Stimulated activated CD8-positive, alpha-beta memory T cell treated with anti-CD3 and anti-CD28 coated beads, Interleukin-7, amount 100 ng/mL, for 1 hour (primary cell): ENCODE measurements at regions not wholly inside any gene's neighbourhood (a gene's known extent, or its start where the extent isn't known, plus 50 kb on each side); places are given as distances from the start of the nearest gene placed in this dataset.

Experiments used
- DNase-seq, 2 donors: peaks; one replicate each; pipeline ENCODE4 v3.0.0-alpha.2; 2020; ENCODE audit warnings: low read depth in 2 of 2

DNA sequence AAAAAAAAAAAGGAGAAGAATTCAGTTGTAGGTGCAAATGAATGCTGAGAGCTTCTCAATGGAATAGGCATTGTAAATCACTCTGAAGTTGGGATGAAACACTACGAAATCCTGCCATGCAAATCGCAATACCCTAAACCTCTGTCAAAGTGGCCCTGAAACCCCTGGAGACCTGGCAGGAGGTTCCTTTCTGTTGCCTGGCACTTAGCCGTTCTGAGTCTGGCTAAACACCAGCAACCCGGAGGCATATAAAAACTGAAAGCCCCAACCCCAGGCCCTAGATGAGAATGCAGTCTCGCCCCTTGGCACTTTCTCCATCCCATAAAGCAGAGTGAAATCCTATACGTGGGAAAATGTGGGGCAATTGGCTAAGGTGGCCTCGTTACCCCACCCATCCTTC, 151.5 kb upstream of the PARP11 start:
- no peak for DNase-seq

DNA sequence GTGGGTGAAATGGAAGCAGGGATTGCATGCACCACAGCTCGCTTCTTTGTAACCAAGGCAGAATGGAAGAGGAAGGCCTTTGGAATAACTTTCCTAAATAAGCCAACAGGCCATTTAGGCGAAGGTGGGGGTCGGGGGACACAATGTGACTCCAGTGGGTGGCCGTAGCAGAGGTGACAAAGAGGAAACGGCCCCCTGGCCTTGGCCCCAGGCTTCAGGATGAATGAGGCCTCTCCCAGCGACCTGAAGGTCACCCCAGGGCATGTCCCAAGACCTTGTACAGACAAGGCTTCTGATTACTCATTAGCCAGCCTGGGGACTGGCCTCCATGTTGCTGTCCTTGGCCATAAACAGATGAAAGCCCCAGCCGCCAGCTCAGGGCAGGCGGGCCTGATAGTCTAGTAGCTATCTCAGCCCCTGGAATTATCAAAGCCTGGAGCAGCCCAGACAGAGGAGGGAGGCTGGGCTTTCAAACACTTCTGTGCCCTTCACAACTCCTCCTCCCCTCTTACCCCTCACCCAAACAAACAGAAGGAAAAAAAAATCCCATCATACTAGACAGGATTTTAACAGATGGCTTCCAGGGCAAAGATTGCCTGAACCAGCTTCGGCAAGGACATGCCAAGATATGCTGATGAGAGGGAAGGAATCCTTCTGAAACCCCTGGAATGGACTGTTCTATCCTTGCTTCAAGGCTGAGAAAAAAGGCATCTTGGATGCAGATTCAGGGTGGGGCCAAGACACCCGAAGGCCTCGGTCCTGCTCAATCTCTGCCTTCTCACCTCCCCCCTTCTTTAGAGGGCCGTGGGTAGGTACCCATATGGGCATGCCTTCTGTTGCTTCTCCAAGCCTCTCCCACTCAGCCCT, 142.3 kb upstream of the PARP11 start:
- no peak for DNase-seq

DNA sequence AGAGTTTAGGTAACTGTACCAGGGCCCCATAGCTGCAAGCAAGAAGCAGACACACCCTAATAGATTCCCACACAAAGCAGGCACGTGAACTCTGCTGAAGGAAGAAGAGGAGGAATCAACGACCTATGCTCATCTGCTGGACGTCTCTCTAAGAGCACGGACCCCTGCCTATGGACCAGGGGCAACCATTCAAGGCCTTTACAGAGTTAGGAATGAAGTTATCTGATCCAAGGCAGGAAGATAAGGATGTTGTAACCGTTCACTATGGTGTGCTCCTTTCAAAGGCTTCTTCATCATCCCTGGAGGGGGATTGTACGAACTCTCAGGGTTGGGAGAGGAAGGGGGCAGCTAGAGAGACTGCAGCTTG, 141.6 kb upstream of the PARP11 start:
- no peak for DNase-seq

DNA sequence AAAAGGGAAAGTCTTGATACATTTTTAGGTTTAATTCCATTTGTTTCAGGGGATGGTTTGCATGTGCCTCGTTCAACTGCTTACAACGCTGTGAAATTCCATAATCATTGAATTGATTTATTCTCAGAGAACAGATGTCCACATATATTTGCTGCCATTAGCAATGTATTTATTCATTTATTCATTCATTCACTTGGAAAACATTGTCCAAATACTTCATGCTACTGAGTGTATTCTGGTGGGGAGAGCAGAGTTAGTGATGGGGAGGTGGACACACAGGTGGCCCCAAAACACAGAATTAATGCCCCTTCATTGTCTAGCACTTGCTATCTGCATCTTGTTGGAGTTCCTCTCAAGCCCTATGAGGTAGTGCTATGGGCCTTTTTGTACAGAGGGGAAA, 141.2 kb upstream of the PARP11 start:
- no peak for DNase-seq

DNA sequence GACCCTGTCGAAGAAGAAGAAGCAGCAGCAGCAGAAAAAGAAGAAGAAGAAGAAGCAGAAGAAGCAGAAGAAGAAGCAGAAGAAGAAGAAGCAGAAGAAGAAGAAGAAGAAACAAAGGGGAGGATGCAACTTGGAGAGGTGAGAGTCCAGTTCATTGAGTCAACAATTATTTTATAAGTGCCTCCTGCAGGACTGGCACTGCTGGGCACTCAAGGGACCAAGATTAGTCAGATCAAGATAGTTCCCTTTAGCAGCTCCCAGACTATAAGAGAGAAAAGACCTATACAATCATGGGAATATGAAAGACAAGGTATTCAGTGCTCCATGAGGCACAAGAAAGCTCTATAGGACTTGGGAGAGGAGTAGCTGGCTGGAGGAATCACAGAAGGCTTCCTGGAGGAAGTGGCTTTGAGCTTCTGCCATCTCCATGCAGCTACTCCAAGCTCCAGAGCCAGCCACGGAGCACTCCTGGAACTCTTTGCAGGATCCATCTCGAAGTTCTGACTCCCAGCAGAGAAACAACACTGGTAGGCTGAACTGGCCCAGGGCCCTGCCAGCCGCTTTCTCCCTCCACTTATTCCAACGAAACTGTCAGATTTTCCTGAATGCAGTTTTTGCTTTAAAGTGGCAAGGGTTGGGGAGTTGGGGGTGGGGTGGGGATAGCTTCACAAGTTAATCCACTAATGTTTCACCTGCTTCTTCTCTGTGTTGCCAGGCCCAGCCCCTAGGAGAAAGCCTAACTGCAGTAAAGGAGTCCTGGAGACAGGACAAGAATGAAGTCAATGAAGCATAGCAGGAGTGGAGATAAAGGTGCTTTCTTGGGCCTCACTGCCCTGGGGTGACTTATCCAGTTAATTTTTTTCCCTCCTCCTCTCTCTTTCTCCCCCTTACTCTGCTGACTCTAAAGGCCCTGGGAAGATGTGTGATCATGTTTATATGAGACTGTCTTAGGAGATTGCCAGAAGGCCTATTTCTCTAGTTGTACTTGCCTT, 140.1 kb upstream of the PARP11 start:
- no peak for DNase-seq

DNA sequence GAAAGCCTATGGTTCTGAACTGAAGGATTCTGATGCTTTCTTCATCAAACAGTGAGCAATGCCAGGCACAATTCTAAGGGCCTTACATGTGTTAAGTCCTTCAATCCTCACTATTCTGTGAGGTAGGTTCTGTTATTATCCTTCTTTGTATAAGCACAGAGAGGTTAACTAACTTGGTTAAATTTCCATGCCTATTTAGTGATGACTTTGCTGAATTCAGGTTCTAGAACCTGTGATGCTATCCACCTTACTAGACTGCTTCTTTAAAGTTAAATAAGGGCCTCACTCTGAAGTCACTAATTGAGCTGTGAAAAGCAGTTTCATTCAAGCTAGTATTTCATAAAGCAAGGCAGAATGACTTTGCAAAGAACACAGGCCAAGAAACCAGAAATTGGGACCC, 138.9 kb upstream of the PARP11 start:
- no peak for DNase-seq

DNA sequence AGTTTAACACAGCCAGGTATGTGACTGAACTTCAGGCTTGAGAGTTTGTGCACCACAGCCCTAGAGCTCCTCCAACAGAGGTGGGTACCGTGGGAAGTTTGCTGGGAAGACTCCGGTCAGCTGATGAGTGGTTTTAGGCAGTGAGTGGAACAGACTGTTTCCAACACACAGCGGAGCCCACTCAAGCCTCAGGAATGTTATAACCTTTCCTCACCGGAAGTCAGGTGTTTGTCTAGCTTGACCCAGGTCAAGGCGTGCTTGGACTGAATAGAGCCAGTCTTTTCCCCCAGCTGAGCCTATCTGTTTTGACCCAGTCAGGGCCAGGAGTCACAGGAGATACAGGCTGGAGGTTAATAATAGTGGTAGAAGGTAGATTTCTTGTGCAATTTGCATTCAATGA, 138.4 kb upstream of the PARP11 start:
- DNase-seq: no peak

DNA sequence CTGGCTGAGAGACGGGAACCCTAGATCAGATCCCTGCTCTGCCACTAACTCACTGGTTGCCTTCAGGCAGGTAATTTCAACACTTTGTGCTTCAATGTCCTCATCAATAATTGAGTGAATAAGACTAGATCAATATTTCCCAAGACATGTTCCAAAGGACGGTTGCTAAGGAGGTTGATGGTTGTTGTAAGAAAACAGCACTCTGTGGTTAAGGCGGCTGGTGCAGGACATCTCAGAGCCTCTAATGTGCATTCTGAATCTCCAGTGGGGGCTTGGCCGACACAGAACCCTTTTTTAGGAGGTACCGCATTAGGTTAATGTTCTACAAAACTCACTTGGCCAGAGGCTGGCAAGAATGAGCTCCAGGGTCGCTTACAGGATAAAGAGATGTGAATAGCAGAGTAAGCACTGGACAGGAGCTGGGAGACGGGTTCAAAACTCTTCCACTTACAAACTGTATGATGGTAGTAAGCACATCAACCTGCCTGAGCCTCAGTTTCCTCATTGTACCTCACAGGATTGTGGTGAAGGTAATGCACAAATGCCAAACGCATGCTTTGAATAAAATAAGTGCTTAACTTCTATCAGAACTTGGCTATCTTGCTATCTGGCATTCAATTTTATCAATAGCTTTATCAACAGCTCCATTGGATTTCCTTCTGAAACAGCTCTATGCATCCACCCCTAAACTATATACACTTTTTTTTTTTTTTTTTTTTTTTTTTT, 136.9 kb upstream of the PARP11 start:
- DNase-seq: no peak

DNA sequence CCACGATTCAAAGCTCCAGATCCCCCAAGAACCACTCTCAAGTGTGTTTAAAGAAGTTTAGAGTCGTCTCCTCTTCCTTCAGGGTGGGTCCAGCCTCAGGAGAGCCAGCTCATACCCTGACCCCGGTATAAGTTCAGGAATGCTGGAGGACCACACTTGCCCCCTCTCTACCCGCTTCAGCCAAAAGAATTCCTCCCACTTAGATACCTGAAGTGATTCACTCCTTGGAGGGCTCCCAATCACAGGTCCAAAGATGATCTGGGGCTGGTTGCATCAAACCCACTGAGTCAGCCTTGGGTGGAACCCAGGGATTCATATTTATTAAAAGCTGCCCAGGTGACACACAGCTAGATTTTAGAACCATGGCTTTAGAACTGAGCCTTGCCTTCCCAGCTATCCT, 133.5 kb upstream of the PARP11 start:
- DNase-seq: no peak

DNA sequence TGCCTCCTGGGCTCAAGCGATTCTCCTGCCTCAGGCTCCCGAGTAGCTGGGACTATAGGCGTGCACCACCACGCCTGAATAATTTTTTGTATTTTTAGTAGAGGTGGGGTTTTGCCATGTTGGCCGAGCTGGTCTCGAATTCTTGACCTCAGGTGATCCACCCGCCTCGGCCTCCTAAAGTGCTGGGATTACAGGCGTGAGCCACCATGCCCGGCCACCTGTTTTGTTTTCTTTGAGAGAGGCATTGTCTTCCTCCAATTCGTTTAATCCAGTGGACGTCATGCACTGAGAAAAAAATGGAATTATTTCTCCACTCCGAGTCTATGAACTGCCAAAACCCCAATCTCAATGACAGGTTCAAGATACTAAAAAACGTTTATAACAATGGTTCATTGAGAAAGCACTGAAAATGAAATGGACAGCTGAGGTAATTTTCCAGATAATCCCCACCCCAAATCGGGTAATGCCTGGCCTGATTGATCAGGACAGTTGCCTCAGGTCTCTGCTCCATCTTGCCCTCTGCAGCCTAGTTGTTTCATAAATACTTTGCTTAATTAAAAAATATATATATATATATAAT, 132.7 kb upstream of the PARP11 start:
- no peak for DNase-seq

DNA sequence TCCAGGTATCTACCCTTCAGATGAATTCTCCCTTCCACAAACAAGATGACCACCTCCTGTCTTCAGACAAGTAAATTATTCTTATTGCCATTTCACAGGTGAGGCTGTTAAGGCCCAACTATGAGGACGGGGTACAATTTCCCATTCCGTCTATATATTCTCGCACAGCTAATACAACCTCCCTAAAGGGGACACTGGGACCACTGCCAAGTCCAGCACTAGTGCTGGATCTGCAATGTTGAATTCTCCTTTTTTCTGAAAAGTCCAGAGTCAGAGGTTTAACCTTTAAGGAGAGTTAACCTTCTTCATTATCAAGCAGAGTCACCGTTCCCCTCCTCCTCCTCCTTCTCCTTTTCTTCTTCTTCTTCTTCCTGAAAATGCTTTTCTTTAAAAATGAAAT, 130.4 kb upstream of the PARP11 start:
- DNase-seq: no peak

DNA sequence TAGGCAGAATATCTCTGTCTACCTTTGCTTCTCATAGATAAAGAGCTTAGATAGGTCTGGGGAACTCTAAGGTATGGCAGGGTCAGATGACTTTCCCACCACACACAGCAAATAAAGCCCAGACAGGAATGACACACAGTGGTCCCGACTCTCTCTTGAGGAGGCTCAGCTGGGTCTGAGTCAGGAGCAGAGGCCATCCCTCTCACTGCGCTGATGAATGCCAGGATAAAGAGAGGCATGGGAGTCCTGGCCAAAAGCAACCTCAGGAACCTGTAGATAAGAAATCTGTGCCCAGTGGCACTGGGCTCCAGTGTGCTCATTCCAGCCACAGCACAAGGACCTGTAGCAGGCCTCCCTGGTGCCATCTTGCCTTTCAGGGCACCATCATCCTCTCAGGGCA, 129.4 kb upstream of the PARP11 start:
- no peak for DNase-seq

DNA sequence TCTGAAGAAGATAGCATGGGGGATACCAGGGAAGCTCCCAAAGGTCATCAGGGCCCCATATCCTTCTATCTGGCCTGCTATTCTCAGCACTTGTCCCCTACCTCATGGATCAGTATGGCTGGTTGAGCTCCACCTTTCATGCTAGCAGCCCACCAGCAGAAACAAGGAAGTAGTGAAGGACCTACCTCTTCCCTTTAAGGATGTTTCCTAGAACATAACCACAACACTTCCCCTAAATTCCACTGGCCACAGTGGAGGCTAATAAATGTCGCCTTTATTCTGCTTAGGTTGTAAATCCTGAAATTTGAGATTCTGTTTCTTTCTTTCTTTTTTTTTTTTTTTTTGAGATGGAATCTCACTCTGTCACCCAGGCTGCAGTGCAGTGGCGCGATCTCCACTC, 128.6 kb upstream of the PARP11 start:
- no peak for DNase-seq

DNA sequence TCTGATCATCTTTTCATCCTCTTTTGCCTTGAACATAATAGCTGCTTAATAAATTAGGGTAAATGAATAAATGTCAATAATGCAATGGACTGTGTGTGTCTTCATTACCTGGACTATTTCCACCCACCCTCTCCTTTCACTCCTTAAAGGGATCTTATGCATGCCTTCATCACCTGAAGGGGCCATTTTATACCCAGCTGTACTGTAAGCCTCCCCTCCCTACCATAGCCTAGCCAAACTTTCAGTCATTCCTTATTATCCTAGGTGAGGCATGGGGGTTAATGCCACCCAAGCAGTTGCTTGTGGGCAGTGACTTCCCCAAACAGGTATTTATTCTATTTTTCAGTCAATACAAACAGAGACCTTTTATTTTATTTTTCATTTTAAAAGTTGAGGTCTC, 127.8 kb upstream of the PARP11 start:
- no peak for DNase-seq

DNA sequence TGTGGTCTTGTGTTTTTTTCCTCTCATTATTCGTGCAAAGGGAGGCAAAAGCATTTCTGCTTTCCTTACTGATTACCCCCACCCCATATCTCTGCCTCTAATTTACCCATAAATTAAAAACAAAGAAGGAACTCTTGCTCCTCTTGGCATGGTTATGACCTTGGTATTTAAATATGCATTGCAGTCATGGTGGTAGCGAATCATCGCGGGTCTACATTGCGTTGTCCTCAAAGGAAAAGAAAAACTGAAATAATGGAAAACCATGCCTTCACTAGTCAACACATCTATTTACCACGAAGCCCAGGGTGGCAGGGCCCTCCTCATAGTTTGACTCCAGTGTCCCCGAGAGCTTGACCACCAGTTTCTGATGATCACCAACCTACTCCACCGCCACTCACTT, 126.7 kb upstream of the PARP11 start:
- DNase-seq: no peak

DNA sequence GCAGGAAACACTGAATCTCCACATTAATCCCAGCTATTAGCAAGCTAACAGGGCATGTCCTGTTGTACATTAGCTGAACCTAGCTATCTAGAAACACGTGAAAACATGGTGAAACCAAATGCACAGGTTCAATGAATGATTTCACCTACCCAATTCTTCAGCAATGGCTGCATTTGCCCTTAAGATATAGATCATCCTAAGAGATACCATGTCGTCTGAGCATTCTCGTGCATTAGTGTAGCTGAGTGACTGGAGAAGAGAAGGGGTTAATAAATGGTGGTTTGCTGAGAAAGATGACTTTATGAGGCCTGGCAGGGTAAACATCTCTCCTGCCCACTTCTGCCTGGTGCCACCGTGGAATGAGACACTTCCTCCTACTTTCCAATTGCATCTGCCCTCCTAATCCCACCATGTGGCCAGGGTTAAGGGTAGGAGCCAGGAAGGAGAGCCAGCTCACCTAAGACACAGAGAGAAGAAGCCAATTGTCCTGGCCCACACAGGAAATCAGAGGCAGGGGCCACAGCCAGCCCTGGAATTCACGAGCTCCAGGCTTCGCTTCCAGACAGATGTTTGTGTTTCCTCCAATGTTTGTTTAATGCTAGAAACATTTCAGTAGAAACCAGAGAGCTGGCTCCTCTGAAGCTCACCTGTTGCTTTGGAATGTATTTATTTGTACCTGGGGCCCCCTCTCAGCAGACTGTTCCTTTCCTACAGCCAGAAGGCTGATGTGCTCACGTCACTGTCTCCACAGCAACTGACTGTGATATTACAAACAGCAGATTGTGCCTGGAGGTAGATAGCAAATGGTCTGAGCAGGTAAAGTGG, 126.0 kb upstream of the PARP11 start:
- DNase-seq: no peak

DNA sequence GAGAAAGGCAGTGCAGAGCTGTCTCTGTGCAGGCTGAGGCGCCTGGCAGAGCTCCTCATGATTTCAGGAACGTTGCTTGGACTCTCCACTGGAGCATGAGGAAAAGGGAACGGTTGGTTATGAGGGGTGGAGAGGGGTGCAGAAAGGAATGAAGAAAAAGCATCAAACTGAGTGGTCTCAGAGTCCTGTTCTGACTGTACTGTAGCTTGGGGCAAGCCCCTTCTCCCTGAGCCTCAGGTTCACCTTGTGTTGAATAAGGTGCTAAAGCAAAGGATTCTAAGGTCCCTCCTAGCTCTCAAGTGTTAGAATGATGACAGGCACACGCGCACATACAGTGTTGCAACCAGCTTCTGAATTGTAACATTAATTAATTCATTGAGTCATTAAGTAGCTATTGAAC, 125.2 kb upstream of the PARP11 start:
- no peak for DNase-seq

DNA sequence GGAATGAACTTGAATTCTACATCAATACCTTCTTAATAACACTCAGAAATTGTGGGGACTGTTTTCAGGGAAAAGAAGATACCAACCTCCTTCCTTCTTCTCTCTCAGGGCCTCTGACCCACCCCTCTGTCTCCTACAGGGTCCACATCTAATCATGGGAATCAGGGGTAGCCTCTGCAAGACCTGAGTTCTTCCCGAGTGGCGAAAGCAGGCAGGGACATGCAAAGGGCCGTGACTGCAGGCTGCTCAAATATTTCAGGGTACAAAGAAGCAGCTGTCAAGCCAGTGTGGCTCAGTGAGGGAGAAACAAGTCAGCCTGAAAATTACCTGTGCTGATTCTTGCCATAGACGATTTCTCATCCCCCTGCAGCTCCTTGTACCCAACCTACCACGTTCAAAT, 123.1 kb upstream of the PARP11 start:
- no peak for DNase-seq

DNA sequence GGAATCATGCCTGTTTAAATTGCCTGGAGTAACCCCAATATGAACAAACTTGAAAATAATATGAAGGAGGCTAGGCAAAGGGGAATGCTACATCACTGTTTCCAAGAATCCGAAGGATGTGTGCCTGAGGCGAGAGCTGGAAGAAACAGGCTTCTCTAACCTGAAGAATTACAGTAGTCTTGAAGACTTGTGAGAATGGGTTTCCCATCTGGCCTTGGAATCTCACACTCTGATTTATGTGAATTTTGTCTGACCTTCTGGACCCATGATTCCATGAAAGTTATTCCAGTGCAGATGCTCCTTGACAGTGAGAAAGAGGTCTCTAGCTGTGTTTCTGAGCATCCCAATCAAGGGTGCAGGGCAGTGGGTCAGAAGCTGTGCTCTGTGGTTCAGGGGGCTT, 122.1 kb upstream of the PARP11 start:
- DNase-seq: no peak

DNA sequence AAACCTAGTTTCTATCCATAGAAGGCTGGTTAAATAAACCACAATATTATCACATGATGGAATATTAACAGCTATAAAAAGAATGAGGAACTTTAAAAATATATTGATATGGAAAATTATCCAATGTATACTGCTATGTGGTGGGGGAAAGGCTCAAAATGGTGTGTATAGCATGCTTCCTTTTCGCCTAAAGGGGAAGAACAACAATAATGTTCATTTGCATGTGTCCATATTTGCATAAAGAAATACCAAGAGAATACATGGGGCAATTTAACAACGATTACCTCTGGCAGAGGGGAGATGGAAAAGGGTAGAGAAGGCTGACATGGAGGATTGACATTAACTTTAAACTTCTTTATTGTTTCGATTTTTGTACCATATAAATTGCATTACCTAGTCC, 121.3 kb upstream of the PARP11 start:
- no peak for DNase-seq

DNA sequence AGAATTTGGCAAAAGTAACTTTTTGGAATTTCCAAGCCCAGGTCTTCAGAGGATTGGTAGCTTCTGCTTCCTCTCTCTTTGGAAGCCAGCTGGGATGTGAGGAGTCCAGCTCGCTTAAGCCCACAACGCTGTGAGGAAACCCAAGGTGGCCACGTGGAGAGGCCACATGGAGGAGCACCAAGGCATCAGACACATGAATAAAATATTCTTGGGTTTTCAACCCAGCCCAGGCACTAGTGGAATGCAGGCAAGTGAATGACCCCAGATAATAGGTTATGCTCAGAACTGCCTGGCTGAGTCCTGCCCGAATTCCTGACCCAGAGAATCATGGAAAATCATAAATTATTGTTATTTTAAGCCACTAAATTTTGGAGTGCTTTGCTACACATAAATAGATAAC, 119.7 kb upstream of the PARP11 start:
- DNase-seq: no peak
